H9 (cell line): ENCODE measurements at regions not wholly inside any gene's neighbourhood (a gene's known extent, or its start where the extent isn't known, plus 50 kb on each side); places are given as distances from the start of the nearest gene placed in this dataset.

Experiments
- DNase-seq: peaks from one replicate; pipeline ENCODE4 v3.0.0-alpha.2; 2017
- H2AFZ ChIP-seq: one replicate; pipeline ENCODE4 v1.6.1; 2013; ENCODE audit warnings: mild to moderate bottlenecking, low read length, control low read depth, moderate library complexity
- H2AK5ac ChIP-seq: 2 replicates; pipeline ENCODE4 v1.6.1; 2013; ENCODE audit warnings: low read length, control low read depth, mixed read lengths; ENCODE audit not compliant: insufficient read length
- H2BK120ac ChIP-seq: one replicate; pipeline ENCODE4 v1.6.1; 2013; ENCODE audit warnings: low read depth, mild to moderate bottlenecking, low read length, control low read depth, inconsistent platforms; ENCODE audit not compliant: poor library complexity, severe bottlenecking
- H2BK12ac ChIP-seq: 2 replicates; pipeline ENCODE4 v1.6.1; 2013; ENCODE audit warnings: low read length, control low read depth, mixed read lengths, low read depth; ENCODE audit not compliant: insufficient read length
- H2BK15ac ChIP-seq: 2 replicates; pipeline ENCODE4 v1.6.1; 2013; ENCODE audit warnings: low read depth, low read length, control low read depth
- H2BK20ac ChIP-seq: one replicate; pipeline ENCODE4 v1.6.1; 2013; ENCODE audit warnings: low read depth, mild to moderate bottlenecking, low read length, control low read depth, inconsistent platforms; ENCODE audit not compliant: poor library complexity, severe bottlenecking
- H2BK5ac ChIP-seq: 2 replicates; pipeline ENCODE4 v1.6.1; 2013; ENCODE audit warnings: low read length, control low read depth, mixed read lengths; ENCODE audit not compliant: insufficient read length
- H3K14ac ChIP-seq: 2 replicates; pipeline ENCODE4 v1.6.1; 2013; ENCODE audit warnings: low read length, control low read depth; ENCODE audit not compliant: insufficient read depth
- H3K18ac ChIP-seq: 2 replicates; pipeline ENCODE4 v1.6.1; 2013; ENCODE audit warnings: low read depth, mild to moderate bottlenecking, mixed read lengths, low read length, control low read depth; ENCODE audit not compliant: insufficient read length
- H3K23ac ChIP-seq: 2 replicates; pipeline ENCODE4 v1.6.1; 2013; ENCODE audit warnings: low read length, control low read depth, mixed read lengths, low read depth; ENCODE audit not compliant: insufficient read length
- H3K23me2 ChIP-seq: 2 replicates; pipeline ENCODE4 v1.6.1; 2013; ENCODE audit warnings: low read depth, mild to moderate bottlenecking, mixed read lengths, low read length, control low read depth; ENCODE audit not compliant: insufficient read length, poor library complexity, severe bottlenecking
- H3K27ac ChIP-seq: 2 replicates; pipeline ENCODE4 v1.5.1; 2013; ENCODE audit warnings: low read length, control low read depth, mixed read lengths, low read depth; ENCODE audit not compliant: insufficient read length
- H3K27me3 ChIP-seq: 2 replicates; pipeline ENCODE4 v1.6.1; 2013; ENCODE audit warnings: low read length, control low read depth, inconsistent platforms; ENCODE audit not compliant: insufficient read depth
- H3K4ac ChIP-seq: 2 replicates; pipeline ENCODE4 v1.6.1; 2013; ENCODE audit warnings: low read depth, mild to moderate bottlenecking, control low read depth, inconsistent platforms, low read length, moderate library complexity
- H3K4me1 ChIP-seq: 2 replicates; pipeline ENCODE4 v1.6.1; 2013; ENCODE audit warnings: low read length, control low read depth, inconsistent platforms; ENCODE audit not compliant: insufficient read depth
- H3K4me2 ChIP-seq: 2 replicates; pipeline ENCODE4 v1.6.1; 2013; ENCODE audit warnings: low read length, control low read depth, mixed read lengths; ENCODE audit not compliant: insufficient read length, insufficient read depth
- H3K56ac ChIP-seq: 2 replicates; pipeline ENCODE4 v1.6.1; 2013; ENCODE audit warnings: low read depth, mild to moderate bottlenecking, mixed read lengths, low read length, control low read depth; ENCODE audit not compliant: insufficient read length
- H3K79me1 ChIP-seq: 2 replicates; pipeline ENCODE4 v1.6.1; 2013; ENCODE audit warnings: low read depth, mild to moderate bottlenecking, moderate library complexity, low read length, control low read depth, inconsistent platforms; ENCODE audit not compliant: insufficient read depth, poor library complexity, severe bottlenecking
- H3K79me2 ChIP-seq: 2 replicates; pipeline ENCODE4 v1.6.1; 2013; ENCODE audit warnings: low read length, control low read depth, inconsistent platforms; ENCODE audit not compliant: insufficient read depth
- H3K9ac ChIP-seq: 2 replicates; pipeline ENCODE4 v1.6.1; 2013; ENCODE audit warnings: low read length, control low read depth, mixed read lengths; ENCODE audit not compliant: insufficient read length; ENCODE audit errors: extremely low read depth
- H3K9me3 ChIP-seq: one replicate; pipeline ENCODE4 v1.6.1; 2013; ENCODE audit warnings: low read depth, low read length, inconsistent platforms; ENCODE audit not compliant: control insufficient read depth
- H3T11ph ChIP-seq: one replicate; pipeline ENCODE4 v1.6.1; 2013; ENCODE audit warnings: mild to moderate bottlenecking, low read length, control low read depth, inconsistent platforms
- H4K20me1 ChIP-seq: one replicate; pipeline ENCODE4 v1.6.1; 2013; ENCODE audit not compliant: control insufficient read depth, insufficient read length, insufficient read depth
- H4K5ac ChIP-seq: 2 replicates; pipeline ENCODE4 v1.6.1; 2013; ENCODE audit warnings: low read depth, mild to moderate bottlenecking, mixed read lengths, low read length, control low read depth; ENCODE audit not compliant: insufficient read length
- H4K8ac ChIP-seq: replicated peaks from 2 replicates; pipeline ENCODE4 v1.6.1; 2013; ENCODE audit warnings: low read length, control low read depth, mixed read lengths, low read depth; ENCODE audit not compliant: insufficient read length
- H4K91ac ChIP-seq: 2 replicates; pipeline ENCODE4 v1.6.1; 2013; ENCODE audit warnings: low read depth, mild to moderate bottlenecking, moderate library complexity, mixed read lengths, low read length, control low read depth; ENCODE audit not compliant: insufficient read length
- H3K27ac Mint-ChIP-seq, 3 experiments: 2 replicates in 2 of 3; 3 replicates in 1 of 3; pipeline ENCODE4 v1.8.0; 2020 to 2021; ENCODE audit warnings: mixed read lengths in 3 of 3, mild to moderate bottlenecking in 1 of 3, moderate library complexity in 1 of 3
- H3K27me3 Mint-ChIP-seq: 2 replicates; pipeline ENCODE4 v1.8.0; 2021; ENCODE audit warnings: low read depth, mild to moderate bottlenecking, moderate library complexity, mixed read lengths
- H3K36me3 Mint-ChIP-seq, 3 experiments: 2 replicates in 2 of 3; 3 replicates in 1 of 3; pipeline ENCODE4 v1.8.0; 2020 to 2021; ENCODE audit warnings: low read depth in 3 of 3, mixed read lengths in 3 of 3; ENCODE audit not compliant: insufficient read depth in 1 of 3
- H3K4me1 Mint-ChIP-seq, 2 experiments: 2 replicates each; pipeline ENCODE4 v1.8.0; 2020; ENCODE audit warnings: mixed read lengths in 2 of 2
- H3K4me3 Mint-ChIP-seq, 2 experiments: 2 replicates in 1 of 2; 3 replicates in 1 of 2; pipeline ENCODE4 v1.8.0; 2020 to 2021; ENCODE audit warnings: mild to moderate bottlenecking in 2 of 2, mixed read lengths in 2 of 2, moderate library complexity in 1 of 2
- H3K9me3 Mint-ChIP-seq, 2 experiments: 2 replicates in 1 of 2; 3 replicates in 1 of 2; pipeline ENCODE4 v1.8.0; 2020; ENCODE audit warnings: mild to moderate bottlenecking in 2 of 2, mixed read lengths in 2 of 2, moderate library complexity in 1 of 2
- CTCF ChIP-seq: fragments of 200-600 bp; sonication (generic); conservative IDR thresholded peaks from 3 replicates; pipeline ENCODE4 v1.8.0; 2021; ENCODE audit warnings: antibody characterized with exemption, mild to moderate bottlenecking
- WGBS: extraction: QIAGEN DNeasy Blood & Tissue Kit; methylation state at CpG from one replicate; pipeline ENCODE4 v1.1.7; 2013; ENCODE audit warnings: missing lambda C conversion rate, low lambda C conversion rate, mixed read lengths; ENCODE audit not compliant: insufficient read length; ENCODE audit errors: extremely low coverage; 5-methylcytosine and 5-hydroxymethylcytosine counted together

GRCh38 chr16:7177875-7178274 lies 154.8 kb upstream of the RBFOX1 start:
- H3K79me2 ChIP-seq: no peaks in the 10 kb centered on the region
- no CpG with 5 or more reads among the region's 2 CpGs for WGBS
- no peak overlapping the region for H3T11ph ChIP-seq
- no peak overlapping the region for H2BK15ac ChIP-seq
- no peak for TF ChIP-seq CTCF
- no peak overlapping the region for H3K4me2 ChIP-seq
- peaks cover 4% of the 10 kb centered on the region for H3K27me3 Mint-ChIP-seq
- H3K56ac ChIP-seq: no peak overlapping the region
- no peak overlapping the region for H2AFZ ChIP-seq
- H3K36me3 Mint-ChIP-seq: no peaks in the 10 kb centered on the region
- H2BK5ac ChIP-seq: no peak overlapping the region
- no peak overlapping the region for H2BK12ac ChIP-seq
- H3K4ac ChIP-seq: no peak overlapping the region
- H3K4me1 ChIP-seq: no peaks in the 10 kb centered on the region
- H2BK120ac ChIP-seq: no peak overlapping the region
- no peak overlapping the region for H3K9ac ChIP-seq
- no peak for DNase-seq
- H3K18ac ChIP-seq: no peak overlapping the region
- H3K4me1 Mint-ChIP-seq: peaks cover 0 to 3% of the 10 kb centered on the region in 2 experiments; a peak in 2 of 4 replicates
- H3K23me2 ChIP-seq: no peaks in the 10 kb centered on the region
- no peak overlapping the region for H2AK5ac ChIP-seq
- H3K27me3 ChIP-seq: no peaks in the 10 kb centered on the region
- H3K23ac ChIP-seq: no peak overlapping the region
- H4K5ac ChIP-seq: no peak overlapping the region
- no peak overlapping the region for H3K27ac Mint-ChIP-seq
- H3K9me3 ChIP-seq: no peaks in the 10 kb centered on the region
- no peak overlapping the region for H4K91ac ChIP-seq
- H3K14ac ChIP-seq: no peak overlapping the region
- H3K4me3 Mint-ChIP-seq: no peak overlapping the region
- no peaks in the 10 kb centered on the region for H4K20me1 ChIP-seq
- no peak overlapping the region for H2BK20ac ChIP-seq
- no peaks in the 10 kb centered on the region for H3K79me1 ChIP-seq
- no peaks in the 10 kb centered on the region for H3K9me3 Mint-ChIP-seq
- H4K8ac ChIP-seq: no peak overlapping the region
- no peak overlapping the region for H3K27ac ChIP-seq
